Ovary (tissue), 7 donors: ENCODE measurements at regions not wholly inside any gene's neighbourhood (a gene's known extent, or its start where the extent isn't known, plus 50 kb on each side); places are given as distances from the start of the nearest gene placed in this dataset.
A peak's percentile ranks its signal among the peaks of the same experiment; 100 is the strongest.

Source experiments
- DNase-seq, 5 donors: peaks; one replicate each; pipeline ENCODE4 v3.0.0-alpha.2; 2019 to 2020
- H3K27ac ChIP-seq, 2 donors: fragments of 200-600 bp; one replicate each; pipeline versions ENCODE4 v1.5.1 to v1.8.0; 2019 to 2022
- H3K27me3 ChIP-seq: fragments of 200-600 bp; one replicate; pipeline ENCODE4 v1.8.0; 2022
- H3K36me3 ChIP-seq: fragments of 200-600 bp; sonication (generic); one replicate; pipeline ENCODE4 v1.5.1; 2019
- H3K4me1 ChIP-seq: one replicate; pipeline ENCODE4 v1.8.1; 2013; ENCODE audit warnings: mild to moderate bottlenecking, moderate library complexity; ENCODE audit not compliant: insufficient read depth
- H3K4me3 ChIP-seq: fragments of 200-600 bp; sonication (generic); one replicate; pipeline ENCODE4 v1.5.1; 2017
- H3K9me3 ChIP-seq, 2 donors: fragments of 200-600 bp in 1 of 2; sonication (generic) in 1 of 2; one replicate each; pipeline versions ENCODE4 v1.5.1 to v1.8.1; 2013 to 2019; ENCODE audit warnings: mild to moderate bottlenecking in 1 of 2, moderate library complexity in 1 of 2
- CTCF ChIP-seq, 3 donors: fragments of 450-650 bp in 2 of 3; fragments of 200-600 bp in 1 of 3; IDR thresholded peaks; one replicate each; pipeline versions ENCODE4 v1.5.1 to v1.8.0; 2016 to 2022; ENCODE audit warnings: antibody characterized with exemption in 3 of 3, mild to moderate bottlenecking in 1 of 3
- EP300 ChIP-seq: sonication (generic); formaldehyde crosslinking; IDR thresholded peaks from one replicate; pipeline ENCODE4 v1.6.1; 2017; ENCODE audit warnings: antibody characterized with exemption
- POLR2A ChIP-seq: fragments of 450-650 bp; IDR thresholded peaks from one replicate; pipeline ENCODE4 v1.6.1; 2017; ENCODE audit warnings: antibody characterized with exemption, mild to moderate bottlenecking, moderate library complexity
- WGBS, 3 donors: extraction: QIAGEN DNeasy Blood & Tissue Kit in 1 of 3; methylation state at CpG; one replicate each; pipeline versions ENCODE4 v1.1.5 to v1.1.7; 2013 to 2017; 5-methylcytosine and 5-hydroxymethylcytosine counted together
- intact Hi-C, 4 donors: fragments of 100-400 bp; cut with DNase I; formaldehyde crosslinking; loops; one replicate each; pipeline versions ENCODE4 v1.11.0 to v1.15.1; 2022 to 2023
- donor health status: DM: no; HTN: no; CAD: no; lungs with moderate emphysema.
- donor health status: DM: no; HTN: no; CAD: no.
- donor health status: Bipolar disorder and iron deficiency.
- donor health status: DM: no; HTN: no; CAD: no.
- donor health status: DM: yes; HTN: yes; CAD: no.

GRCh38 chr13:44273991-44274770 is 99.4 kb upstream of the SERP2 start:
- Histone ChIP-seq H3K36me3 (no peaks in the 10 kb centered on the region), H3K9me3 (no peaks in the 10 kb centered on the region), H3K4me1 (peaks cover 8% of the 10 kb centered on the region), H3K27ac (peak overlapping the region in 1 of 2 donors; percentile 69), H3K27me3 (no peaks in the 10 kb centered on the region), H3K4me3 (peak overlapping the region; percentile 15)
- DNase-seq, result peak in 1 of 5 donors; percentile 23
- WGBS, 3 donors, result 30 to 36% (median 32%) methylated on average over 6 of the region's 6 CpGs
- TF ChIP-seq POLR2A (peak; percentile 25), EP300 (peak; percentile 22), CTCF (IDR thresholded peaks at IDR 0.05) (no peak)
- intact Hi-C loops, result no loop called here

- DNase-seq, result no peak
- no peaks in the 10 kb centered on the region for H3K36me3 ChIP-seq
- intact Hi-C loops, result no loop called here
- TF ChIP-seq EP300 (no peak), POLR2A (no peak), CTCF (IDR thresholded peaks at IDR 0.05) (no peak)
- peak overlapping the region in 1 of 2 donors; percentile 69 for H3K27ac ChIP-seq
- H3K27me3 ChIP-seq, result no peaks in the 10 kb centered on the region
- WGBS, 3 donors, result 70 to 85% (median 74%) methylated on average over 2 of the region's 2 CpGs
- H3K4me1 ChIP-seq, result peaks cover 8% of the 10 kb centered on the region
- H3K9me3 ChIP-seq, result no peaks in the 10 kb centered on the region
- H3K4me3 ChIP-seq, result peak overlapping the region; percentile 5
Measured at GRCh38 chr13:44274771-44275205, 98.8 kb upstream of the SERP2 start.

GRCh38 chr13:44275381-44275780 is 98.2 kb upstream of the SERP2 start:
- H3K4me3 ChIP-seq, result no peak overlapping the region
- H3K27me3 ChIP-seq, result no peaks in the 10 kb centered on the region
- no peak for DNase-seq
- H3K36me3 ChIP-seq, result no peaks in the 10 kb centered on the region
- TF ChIP-seq CTCF (IDR thresholded peaks at IDR 0.05), result no peak
- no peak for TF ChIP-seq POLR2A
- no peak for TF ChIP-seq EP300
- no peaks in the 10 kb centered on the region for H3K9me3 ChIP-seq
- intact Hi-C loops, result no loop called here
- peaks cover 8% of the 10 kb centered on the region for H3K4me1 ChIP-seq
- no peak overlapping the region for H3K27ac ChIP-seq

- 63 to 98% (median 83%) methylated on average over 3 of the region's 3 CpGs for WGBS, 3 donors
- H3K4me1 ChIP-seq, result peaks cover 8% of the 10 kb centered on the region
- H3K27me3 ChIP-seq, result no peaks in the 10 kb centered on the region
- H3K9me3 ChIP-seq, result no peaks in the 10 kb centered on the region
- no peaks in the 10 kb centered on the region for H3K36me3 ChIP-seq
- H3K27ac ChIP-seq, result no peak overlapping the region
- DNase-seq, result no peak
- intact Hi-C loops, result no loop called here
- no peak overlapping the region for H3K4me3 ChIP-seq
- TF ChIP-seq CTCF (IDR thresholded peaks at IDR 0.05) (no peak), EP300 (no peak), POLR2A (no peak)
Measured at GRCh38 chr13:44276061-44276460, 97.6 kb upstream of the SERP2 start.
